ENCODE measurements at regions not wholly inside any gene's neighbourhood (a gene's known extent, or its start where the extent isn't known, plus 50 kb on each side); places are given as distances from the start of the nearest gene placed in this dataset.

DNA sequence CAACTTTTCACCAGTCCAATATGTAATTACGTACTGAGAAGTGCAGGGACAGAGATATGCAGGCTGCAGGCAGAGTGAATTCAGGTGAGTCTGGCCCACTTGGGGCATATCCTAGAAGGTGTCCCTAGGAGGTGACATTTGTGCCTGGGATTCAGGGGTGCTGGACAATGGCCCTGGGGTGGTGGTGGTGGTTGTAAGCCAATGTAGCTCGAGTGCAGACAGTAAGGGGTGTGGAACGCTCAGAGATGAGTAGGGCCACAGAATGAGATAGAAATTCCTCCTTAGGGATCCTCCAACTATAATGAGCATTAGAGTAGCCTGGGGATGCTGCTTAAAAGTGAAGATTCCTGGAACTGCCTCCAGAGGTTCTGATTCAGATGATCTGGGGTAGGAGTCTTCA lies 221.7 kb upstream of the MPHOSPH6 start:
- TF ChIP-seq, protein P1, sequence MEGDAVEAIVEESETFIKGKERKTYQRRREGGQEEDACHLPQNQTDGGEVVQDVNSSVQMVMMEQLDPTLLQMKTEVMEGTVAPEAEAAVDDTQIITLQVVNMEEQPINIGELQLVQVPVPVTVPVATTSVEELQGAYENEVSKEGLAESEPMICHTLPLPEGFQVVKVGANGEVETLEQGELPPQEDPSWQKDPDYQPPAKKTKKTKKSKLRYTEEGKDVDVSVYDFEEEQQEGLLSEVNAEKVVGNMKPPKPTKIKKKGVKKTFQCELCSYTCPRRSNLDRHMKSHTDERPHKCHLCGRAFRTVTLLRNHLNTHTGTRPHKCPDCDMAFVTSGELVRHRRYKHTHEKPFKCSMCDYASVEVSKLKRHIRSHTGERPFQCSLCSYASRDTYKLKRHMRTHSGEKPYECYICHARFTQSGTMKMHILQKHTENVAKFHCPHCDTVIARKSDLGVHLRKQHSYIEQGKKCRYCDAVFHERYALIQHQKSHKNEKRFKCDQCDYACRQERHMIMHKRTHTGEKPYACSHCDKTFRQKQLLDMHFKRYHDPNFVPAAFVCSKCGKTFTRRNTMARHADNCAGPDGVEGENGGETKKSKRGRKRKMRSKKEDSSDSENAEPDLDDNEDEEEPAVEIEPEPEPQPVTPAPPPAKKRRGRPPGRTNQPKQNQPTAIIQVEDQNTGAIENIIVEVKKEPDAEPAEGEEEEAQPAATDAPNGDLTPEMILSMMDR (IDR thresholded peaks at IDR 0.05), result no peak
- TF ChIP-seq EZH2 (IDR thresholded peaks at IDR 0.05) (no peak), EZH2phosphoT487 (IDR thresholded peaks at IDR 0.05) (no peak)

DNA sequence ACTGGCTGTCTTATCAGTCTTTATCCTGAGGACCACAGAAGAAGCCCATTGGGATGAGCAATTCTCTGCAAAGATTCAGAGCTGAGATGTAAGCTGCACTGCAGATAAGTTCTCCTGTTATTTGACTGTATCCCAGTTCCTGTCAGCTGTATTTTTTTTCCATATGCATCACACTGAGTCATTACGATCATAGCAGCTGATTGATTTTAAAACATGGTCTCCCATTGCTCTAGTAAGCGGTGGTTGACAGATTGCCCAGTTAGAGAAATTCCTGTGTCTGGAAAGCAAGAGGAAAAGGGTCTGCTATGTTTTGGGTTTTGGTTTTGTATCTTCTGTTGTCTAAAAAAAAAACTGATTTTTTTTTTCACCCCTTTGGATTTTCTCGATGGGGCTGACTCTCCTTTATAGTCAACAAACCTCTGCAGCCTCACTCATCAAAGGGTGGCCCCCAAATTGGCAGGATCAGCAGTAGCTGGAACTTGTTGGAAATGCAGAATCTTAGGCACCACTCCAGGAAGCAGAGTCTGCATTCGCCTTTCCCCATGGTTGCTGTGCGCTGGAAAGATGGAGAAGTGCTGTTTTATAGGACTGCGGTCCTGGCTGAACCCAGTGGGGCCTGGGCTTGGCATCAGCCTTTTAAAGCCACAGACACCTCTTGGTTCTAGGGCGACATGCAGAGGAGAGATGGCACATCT lies 220.1 kb upstream of the MPHOSPH6 start:
- Histone ChIP-seq H3K36me3 (no peaks in the 10 kb centered on the region), H3K4me3 (no peak overlapping the region), H4K20me1 (ENCODE audit: low read depth) (no peaks in the 10 kb centered on the region), H3K27ac (no peak overlapping the region), H3K4me1 (no peaks in the 10 kb centered on the region), H3F3A (ENCODE audit: low read depth) (no peaks in the 10 kb centered on the region), H3K79me2 (ENCODE audit: low read depth) (no peaks in the 10 kb centered on the region), H3K9me3 (ENCODE audit: low read depth) (no peaks in the 10 kb centered on the region), H3K9ac (no peak overlapping the region), H3K27me3 (no peaks in the 10 kb centered on the region), H2AFZ (replicated peaks) (no peak overlapping the region), H3K4me2 (no peak overlapping the region)
- Mint-ChIP-seq H3K36me3 (no peaks in the 10 kb centered on the region), H3K4me1 (no peaks in the 10 kb centered on the region), H3K4me3 (no peak overlapping the region), H3K9me3 (peaks cover 2% of the 10 kb centered on the region), H3K27me3 (ENCODE audit: insufficient read depth, low read depth) (peaks cover 2% of the 10 kb centered on the region), H3K27ac (no peak overlapping the region)
- DNase-seq (ENCODE audit: low spot score), result no peak
- TF ChIP-seq, protein P1 (IDR thresholded peaks at IDR 0.05), result no peak
- TF ChIP-seq EZH2phosphoT487 (IDR thresholded peaks at IDR 0.05) (no peak), EZH2 (IDR thresholded peaks at IDR 0.05) (no peak)

More for the DNA sequence above, 221.7 kb upstream of the MPHOSPH6 start:
- Mint-ChIP-seq H3K27ac (no peak overlapping the region), H3K27me3 (ENCODE audit: insufficient read depth, low read depth) (peaks cover 2% of the 10 kb centered on the region), H3K36me3 (no peaks in the 10 kb centered on the region), H3K4me1 (no peaks in the 10 kb centered on the region), H3K9me3 (peaks cover 2% of the 10 kb centered on the region), H3K4me3 (no peak overlapping the region)
- no peak for DNase-seq (ENCODE audit: low spot score)
- Histone ChIP-seq H3K4me1 (no peaks in the 10 kb centered on the region), H3K9me3 (ENCODE audit: low read depth) (no peaks in the 10 kb centered on the region), H3K27ac (no peak overlapping the region), H3K27me3 (no peaks in the 10 kb centered on the region), H3K4me2 (no peak overlapping the region), H3K9ac (no peak overlapping the region), H3K4me3 (no peak overlapping the region), H3K36me3 (no peaks in the 10 kb centered on the region), H3F3A (ENCODE audit: low read depth) (no peaks in the 10 kb centered on the region), H3K79me2 (ENCODE audit: low read depth) (no peaks in the 10 kb centered on the region), H4K20me1 (ENCODE audit: low read depth) (no peaks in the 10 kb centered on the region), H2AFZ (replicated peaks) (no peak overlapping the region)

DNA sequence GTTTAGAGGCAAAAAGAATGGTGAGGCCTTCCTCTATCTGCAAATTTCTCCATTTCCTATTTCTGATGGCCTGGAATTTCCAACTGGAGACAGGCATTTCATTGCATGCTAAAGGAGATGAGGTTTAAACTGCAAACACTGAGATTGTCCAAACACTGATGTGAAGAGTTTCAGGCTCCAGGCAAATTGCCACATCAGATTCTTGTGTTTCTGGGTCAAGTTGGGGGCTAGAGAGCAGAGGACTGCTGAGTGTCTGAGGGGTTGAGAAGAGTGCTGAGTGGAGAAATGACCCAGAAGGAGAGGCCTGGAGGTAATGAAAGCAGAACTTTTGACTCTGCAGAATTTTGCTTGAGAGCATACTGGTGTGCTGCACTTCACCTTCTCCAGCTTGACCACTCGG lies 216.7 kb upstream of the MPHOSPH6 start:
- H3K4me2 ChIP-seq, result no peak overlapping the region
- H3K27me3 ChIP-seq, result no peaks in the 10 kb centered on the region
- H3K4me1 Mint-ChIP-seq, result no peaks in the 10 kb centered on the region
- H3K4me3 ChIP-seq, result no peak overlapping the region
- H3K9me3 ChIP-seq (ENCODE audit: low read depth), result no peaks in the 10 kb centered on the region
- no peaks in the 10 kb centered on the region for H4K20me1 ChIP-seq (ENCODE audit: low read depth)
- no peaks in the 10 kb centered on the region for H3K36me3 ChIP-seq
- H2AFZ ChIP-seq (replicated peaks), result no peak overlapping the region
- peaks cover 2% of the 10 kb centered on the region for H3K27me3 Mint-ChIP-seq (ENCODE audit: insufficient read depth, low read depth)
- no peak for DNase-seq (ENCODE audit: low spot score)
- no peak overlapping the region for H3K27ac ChIP-seq
- H3K79me2 ChIP-seq (ENCODE audit: low read depth), result no peaks in the 10 kb centered on the region
- H3K9me3 Mint-ChIP-seq, result peaks cover 2% of the 10 kb centered on the region
- H3K27ac Mint-ChIP-seq, result peak overlapping the region; percentile 42
- H3K36me3 Mint-ChIP-seq, result no peaks in the 10 kb centered on the region
- no peaks in the 10 kb centered on the region for H3K4me1 ChIP-seq
- H3F3A ChIP-seq (ENCODE audit: low read depth), result no peaks in the 10 kb centered on the region
- TF ChIP-seq EZH2 (IDR thresholded peaks at IDR 0.05) (no peak), EZH2phosphoT487 (IDR thresholded peaks at IDR 0.05) (no peak)
- TF ChIP-seq, protein P1 (IDR thresholded peaks at IDR 0.05), result no peak
- H3K9ac ChIP-seq, result no peak overlapping the region
- no peak overlapping the region for H3K4me3 Mint-ChIP-seq

Measured in neural progenitor cell (in vitro differentiated cells).